ENCODE measurements at regions not wholly inside any gene's neighbourhood (a gene's known extent, or its start where the extent isn't known, plus 50 kb on each side); places are given as distances from the start of the nearest gene placed in this dataset.
A peak's percentile ranks its signal among the peaks of the same experiment; 100 is the strongest.

- in situ Hi-C loops (cut with HindIII; ENCODE audit: low pct_unique_long_range_greater_than_20kb, low sequenced_read_pairs), result no loop called here
- no peak for DNase-seq (ENCODE audit: low read depth in 1 of 2, low spot score in 1 of 2)
- TF ChIP-seq JUND (IDR thresholded peaks at IDR 0.05; ENCODE audit: low read depth), result no peak
Observed at GRCh38 chr17:79513206-79513605, 97.6 kb downstream of the RBFOX3 start.

GRCh38 chr17:79511471-79511870, 99.4 kb downstream of the RBFOX3 start:
- TF ChIP-seq JUND (IDR thresholded peaks at IDR 0.05; ENCODE audit: low read depth), result no peak
- in situ Hi-C loops (cut with HindIII; ENCODE audit: low pct_unique_long_range_greater_than_20kb, low sequenced_read_pairs), result no loop called here
- DNase-seq (ENCODE audit: low read depth in 1 of 2, low spot score in 1 of 2), result no peak

- DNase-seq (ENCODE audit: low read depth in 1 of 2, low spot score in 1 of 2), result no peak
- no peak for TF ChIP-seq JUND (IDR thresholded peaks at IDR 0.05; ENCODE audit: low read depth)
- in situ Hi-C loops (cut with HindIII; ENCODE audit: low pct_unique_long_range_greater_than_20kb, low sequenced_read_pairs), result no loop called here
Observed at GRCh38 chr17:79510071-79510470, 100.8 kb downstream of the RBFOX3 start.

GRCh38 chr17:79509490-79509889, 101.4 kb downstream of the RBFOX3 start:
- TF ChIP-seq JUND (IDR thresholded peaks at IDR 0.05; ENCODE audit: low read depth), result no peak
- DNase-seq (ENCODE audit: low read depth in 1 of 2, low spot score in 1 of 2), result no peak
- in situ Hi-C loops (cut with HindIII; ENCODE audit: low pct_unique_long_range_greater_than_20kb, low sequenced_read_pairs), result no loop called here

GRCh38 chr17:79509008-79509407, 101.8 kb downstream of the RBFOX3 start:
- no peak for DNase-seq (ENCODE audit: low read depth in 1 of 2, low spot score in 1 of 2)
- in situ Hi-C loops (cut with HindIII; ENCODE audit: low pct_unique_long_range_greater_than_20kb, low sequenced_read_pairs), result no loop called here
- TF ChIP-seq JUND (IDR thresholded peaks at IDR 0.05; ENCODE audit: low read depth), result no peak

GRCh38 chr17:79508291-79508716, 102.5 kb downstream of the RBFOX3 start:
- DNase-seq (ENCODE audit: low read depth in 1 of 2, low spot score in 1 of 2), result no peak
- in situ Hi-C loops (cut with HindIII; ENCODE audit: low pct_unique_long_range_greater_than_20kb, low sequenced_read_pairs), result no loop called here
- no peak for TF ChIP-seq JUND (IDR thresholded peaks at IDR 0.05; ENCODE audit: low read depth)

- in situ Hi-C loops (cut with HindIII; ENCODE audit: low pct_unique_long_range_greater_than_20kb, low sequenced_read_pairs), result no loop called here
- DNase-seq (ENCODE audit: low read depth in 1 of 2, low spot score in 1 of 2), result no peak
- TF ChIP-seq JUND (IDR thresholded peaks at IDR 0.05; ENCODE audit: low read depth), result no peak
Observed at GRCh38 chr17:79506955-79507354, 103.9 kb downstream of the RBFOX3 start.

- no peak for DNase-seq (ENCODE audit: low read depth in 1 of 2, low spot score in 1 of 2)
- in situ Hi-C loops (cut with HindIII; ENCODE audit: low pct_unique_long_range_greater_than_20kb, low sequenced_read_pairs), result no loop called here
- TF ChIP-seq JUND (IDR thresholded peaks at IDR 0.05; ENCODE audit: low read depth), result no peak
Observed at GRCh38 chr17:79506150-79506870, 104.5 kb downstream of the RBFOX3 start.

GRCh38 chr17:79505199-79505598, 105.7 kb downstream of the RBFOX3 start:
- no peak for DNase-seq (ENCODE audit: low read depth in 1 of 2, low spot score in 1 of 2)
- TF ChIP-seq JUND (IDR thresholded peaks at IDR 0.05; ENCODE audit: low read depth), result no peak
- in situ Hi-C loops (cut with HindIII; ENCODE audit: low pct_unique_long_range_greater_than_20kb, low sequenced_read_pairs), result no loop called here

GRCh38 chr17:79504181-79504605, 106.7 kb downstream of the RBFOX3 start:
- no peak for TF ChIP-seq JUND (IDR thresholded peaks at IDR 0.05; ENCODE audit: low read depth)
- in situ Hi-C loops (cut with HindIII; ENCODE audit: low pct_unique_long_range_greater_than_20kb, low sequenced_read_pairs), result no loop called here
- peak in 1 of 2 experiments; percentile 52 for DNase-seq (ENCODE audit: low read depth in 1 of 2, low spot score in 1 of 2)

- in situ Hi-C loops (cut with HindIII; ENCODE audit: low pct_unique_long_range_greater_than_20kb, low sequenced_read_pairs), result no loop called here
- TF ChIP-seq JUND (IDR thresholded peaks at IDR 0.05; ENCODE audit: low read depth), result no peak
- DNase-seq (ENCODE audit: low read depth in 1 of 2, low spot score in 1 of 2), result no peak
Observed at GRCh38 chr17:79503126-79503839, 107.6 kb downstream of the RBFOX3 start.

- no peak for TF ChIP-seq JUND (IDR thresholded peaks at IDR 0.05; ENCODE audit: low read depth)
- DNase-seq (ENCODE audit: low read depth in 1 of 2, low spot score in 1 of 2), result no peak
- in situ Hi-C loops (cut with HindIII; ENCODE audit: low pct_unique_long_range_greater_than_20kb, low sequenced_read_pairs), result no loop called here
Observed at GRCh38 chr17:79501910-79502309, 108.9 kb downstream of the RBFOX3 start.
